ENCODE measurements at regions not wholly inside any gene's neighbourhood (a gene's known extent, or its start where the extent isn't known, plus 50 kb on each side); places are given as distances from the start of the nearest gene placed in this dataset.

GRCh38 chr9:81380504-81381359, 308.6 kb downstream of the TLE1 start:
- no peaks in the 10 kb centered on the region for H4K20me1 ChIP-seq (replicated peaks; ENCODE audit: control insufficient read depth, extremely low read depth, insufficient read depth, low read length)
- no peak for FAIRE-seq
- no peaks in the 10 kb centered on the region for H3K27me3 ChIP-seq (ENCODE audit: control insufficient read depth in 2 of 2, insufficient read depth in 2 of 2, low read length in 2 of 2)
- H3K4me3 ChIP-seq (replicated peaks in 1 of 3; ENCODE audit: insufficient read depth in 1 of 3, low read depth in 1 of 3, low read length in 3 of 3): no peak overlapping the region
- no peak overlapping the region for H3K9ac ChIP-seq (replicated peaks; ENCODE audit: extremely low read depth, insufficient read depth, low read length)
- no peaks in the 10 kb centered on the region for H3K79me2 ChIP-seq (ENCODE audit: control insufficient read depth, insufficient read depth, low read length)
- H3K9me1 ChIP-seq (replicated peaks; ENCODE audit: control insufficient read depth, extremely low read depth, insufficient read depth, low read length): no peaks in the 10 kb centered on the region
- no peak for DNase-seq (ENCODE audit: low read depth, low spot score)
- TF ChIP-seq CTCF (IDR thresholded peaks at IDR 0.05; ENCODE audit: extremely low read depth in 1 of 2, insufficient read depth in 1 of 2, low read depth in 1 of 2, low read length in 2 of 2) (no peak), MYC (IDR thresholded peaks at IDR 0.05; ENCODE audit: low read depth, low read length) (no peak), MAX (IDR thresholded peaks at IDR 0.05; ENCODE audit: insufficient read depth, insufficient read length) (no peak), GATA2 (IDR thresholded peaks at IDR 0.05; ENCODE audit: insufficient read depth, insufficient read length, low read depth, low read length) (no peak), POLR2AphosphoS5 (IDR thresholded peaks at IDR 0.05; ENCODE audit: insufficient read depth, low read depth, low read length) (no peak), JUN (IDR thresholded peaks at IDR 0.05; ENCODE audit: borderline replicate concordance, insufficient read depth, insufficient read length, low read depth) (no peak), EZH2 (IDR thresholded peaks at IDR 0.05; ENCODE audit: borderline replicate concordance, low read depth, low read length, severe bottlenecking) (no peak), POLR2A (IDR thresholded peaks at IDR 0.05; ENCODE audit: low read depth, low read length) (no peak), FOS (IDR thresholded peaks at IDR 0.05; ENCODE audit: borderline replicate concordance, insufficient read depth, low read length) (no peak)
- dilution Hi-C loops (cut with MboI; ENCODE audit: extremely low pct_ligation_motif_present, low sequenced_read_pairs) (no loop called here), intact Hi-C loops (cut with micrococcal nuclease) (no loop called here)
- H3K9me3 ChIP-seq (replicated peaks; ENCODE audit: control insufficient read depth, insufficient read depth, low read length): no peaks in the 10 kb centered on the region
- BruUV-seq (replicated peaks): no TSS peak
- no peak overlapping the region for H2AFZ ChIP-seq (ENCODE audit: low read depth, low read length)
- ChIA-PET POLR2A (no interaction called here), CTCF (interaction anchor here (1.2 kb wide), 1 partner anchor 68 kb away, joined by 3 read pairs; no protein-coding TSS in a partner anchor)
- no peaks in the 10 kb centered on the region for H3K36me3 ChIP-seq (ENCODE audit: control insufficient read depth in 2 of 2, extremely low read depth in 1 of 2, insufficient read depth in 2 of 2, low read length in 2 of 2)
- H3K4me1 ChIP-seq (ENCODE audit: control insufficient read depth, extremely low read depth, insufficient read depth, low read length): peaks cover 2% of the 10 kb centered on the region
- H3K4me2 ChIP-seq (ENCODE audit: insufficient read depth, low read length): no peak overlapping the region
- no peak overlapping the region for H3K27ac ChIP-seq (ENCODE audit: insufficient read depth, low read depth, low read length)
